Uterus (tissue), 2 donors: ENCODE measurements at regions not wholly inside any gene's neighbourhood (a gene's known extent, or its start where the extent isn't known, plus 50 kb on each side); places are given as distances from the start of the nearest gene placed in this dataset.

Source experiments
- POLR2A ChIP-seq, 2 donors: fragments of 450-650 bp; IDR thresholded peaks; one replicate each; pipeline ENCODE4 v1.6.1; 2016; ENCODE audit warnings: antibody characterized with exemption in 2 of 2, mild to moderate bottlenecking in 1 of 2, moderate library complexity in 1 of 2
- TF ChIP-seq, protein P1 (sequence below), 4 experiments: fragments of 200-600 bp in 2 of 4; fragments of 450-650 bp in 2 of 4; sonication (generic) in 2 of 4; IDR thresholded peaks; one replicate each; pipeline ENCODE4 v1.5.1; 2016 to 2019; ENCODE audit warnings: antibody characterized with exemption in 4 of 4, mild to moderate bottlenecking in 2 of 4, moderate library complexity in 1 of 4

DNA sequence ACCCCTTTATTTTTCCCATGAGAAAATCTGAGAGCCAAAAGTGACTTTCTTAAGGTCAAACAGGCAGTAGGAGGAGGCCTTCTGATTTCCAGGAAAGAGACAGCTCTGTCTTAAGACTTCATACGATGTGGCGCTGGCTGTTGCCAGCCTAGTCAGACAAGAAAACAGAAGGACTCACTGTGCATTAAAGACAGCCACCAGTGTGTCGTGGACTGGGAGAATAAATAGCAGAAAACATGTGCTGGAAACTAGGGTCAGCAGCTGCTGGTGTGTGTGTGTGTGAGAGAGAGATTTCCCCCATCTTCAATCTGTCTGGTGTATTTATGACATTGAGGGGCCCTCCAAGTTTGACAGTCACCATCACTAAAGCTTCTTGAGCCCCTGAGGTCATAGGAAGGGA is 708.6 kb upstream of the TMEM132C start:
- TF ChIP-seq POLR2A (IDR thresholded peaks at IDR 0.05) = no peak
- TF ChIP-seq, protein P1, sequence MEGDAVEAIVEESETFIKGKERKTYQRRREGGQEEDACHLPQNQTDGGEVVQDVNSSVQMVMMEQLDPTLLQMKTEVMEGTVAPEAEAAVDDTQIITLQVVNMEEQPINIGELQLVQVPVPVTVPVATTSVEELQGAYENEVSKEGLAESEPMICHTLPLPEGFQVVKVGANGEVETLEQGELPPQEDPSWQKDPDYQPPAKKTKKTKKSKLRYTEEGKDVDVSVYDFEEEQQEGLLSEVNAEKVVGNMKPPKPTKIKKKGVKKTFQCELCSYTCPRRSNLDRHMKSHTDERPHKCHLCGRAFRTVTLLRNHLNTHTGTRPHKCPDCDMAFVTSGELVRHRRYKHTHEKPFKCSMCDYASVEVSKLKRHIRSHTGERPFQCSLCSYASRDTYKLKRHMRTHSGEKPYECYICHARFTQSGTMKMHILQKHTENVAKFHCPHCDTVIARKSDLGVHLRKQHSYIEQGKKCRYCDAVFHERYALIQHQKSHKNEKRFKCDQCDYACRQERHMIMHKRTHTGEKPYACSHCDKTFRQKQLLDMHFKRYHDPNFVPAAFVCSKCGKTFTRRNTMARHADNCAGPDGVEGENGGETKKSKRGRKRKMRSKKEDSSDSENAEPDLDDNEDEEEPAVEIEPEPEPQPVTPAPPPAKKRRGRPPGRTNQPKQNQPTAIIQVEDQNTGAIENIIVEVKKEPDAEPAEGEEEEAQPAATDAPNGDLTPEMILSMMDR (IDR thresholded peaks at IDR 0.05) = no peak
